ENCODE measurements at regions not wholly inside any gene's neighbourhood (a gene's known extent, or its start where the extent isn't known, plus 50 kb on each side); places are given as distances from the start of the nearest gene placed in this dataset.

GRCh38 chr6:19525673-19526072 lies 311.5 kb upstream of the ID4 start:
- H2BK12ac ChIP-seq (ENCODE audit: low read depth, low read length) = no peak overlapping the region
- no peak overlapping the region for H4K8ac ChIP-seq (ENCODE audit: extremely low read depth, insufficient read depth, low read length)
- no peak for DNase-seq (ENCODE audit: low read depth in 1 of 2, low spot score in 2 of 2)
- H3K4me1 ChIP-seq (replicated peaks in 1 of 4; ENCODE audit: control insufficient read depth in 3 of 4, insufficient read depth in 4 of 4, low read length in 3 of 4) = no peaks in the 10 kb centered on the region
- H2BK20ac ChIP-seq (ENCODE audit: low read length) = no peak overlapping the region
- ChIA-PET POLR2A (ENCODE audit: partially characterized antibody) (no interaction called here), CTCF (ENCODE audit: partially characterized antibody) (no interaction called here)
- H3K23ac ChIP-seq (ENCODE audit: insufficient read length) = no peak overlapping the region
- H3K79me2 ChIP-seq (ENCODE audit: control insufficient read depth in 1 of 2, insufficient read depth in 2 of 2, low read length in 2 of 2) = no peaks in the 10 kb centered on the region
- no peaks in the 10 kb centered on the region for H3K9me3 ChIP-seq (ENCODE audit: insufficient read depth in 2 of 2, low read depth in 1 of 2, low read length in 1 of 2)
- TF ChIP-seq CTBP2 (IDR thresholded peaks at IDR 0.05; ENCODE audit: borderline replicate concordance, insufficient read depth, insufficient read length, low read length) (no peak), SIX5 (IDR thresholded peaks at IDR 0.05; ENCODE audit: low read depth, low read length) (no peak), TAF7 (optimal IDR thresholded peaks at IDR 0.05; ENCODE audit: borderline replicate concordance, low read depth, low read length) (no peak), RBBP5 (IDR thresholded peaks at IDR 0.05; ENCODE audit: borderline replicate concordance, low read depth, low read length) (no peak), GTF2F1 (IDR thresholded peaks at IDR 0.05; ENCODE audit: borderline replicate concordance, low read depth, low read length) (no peak), EZH2 (IDR thresholded peaks at IDR 0.05; ENCODE audit: low read depth, low read length, severe bottlenecking) (no peak), SP4 (IDR thresholded peaks at IDR 0.05; ENCODE audit: low read length) (no peak)
- no peaks in the 10 kb centered on the region for H4K20me1 ChIP-seq (replicated peaks in 1 of 2; ENCODE audit: control insufficient read depth in 1 of 2, insufficient read depth in 2 of 2, low read length in 2 of 2)
- no peak overlapping the region for H3K27ac ChIP-seq (ENCODE audit: low read depth, low read length)
- H4K5ac ChIP-seq (ENCODE audit: insufficient read length, low read depth, low read length) = no peak overlapping the region
- H3K4ac ChIP-seq (replicated peaks; ENCODE audit: insufficient read length, low read depth, low read length) = no peak overlapping the region
- H2AFZ ChIP-seq (ENCODE audit: low read length) = no peak overlapping the region
- H3K4me2 ChIP-seq (ENCODE audit: insufficient read depth in 1 of 2, low read depth in 2 of 2, low read length in 2 of 2) = no peak overlapping the region
- no peak overlapping the region for H3K14ac ChIP-seq (ENCODE audit: insufficient read length)
- no peak overlapping the region for H3K4me3 ChIP-seq (ENCODE audit: extremely low read depth in 1 of 4, insufficient read depth in 2 of 4, low read depth in 3 of 4, low read length in 4 of 4)
- H3K23me2 ChIP-seq (ENCODE audit: low read depth, low read length) = no peaks in the 10 kb centered on the region
- H3K56ac ChIP-seq (replicated peaks; ENCODE audit: insufficient read length, low read depth, low read length) = no peak overlapping the region
- H4K91ac ChIP-seq (replicated peaks; ENCODE audit: insufficient read length, low read length) = no peak overlapping the region
- H3K36me3 ChIP-seq (ENCODE audit: control insufficient read depth in 2 of 4, insufficient read depth in 4 of 4, low read length in 3 of 4) = no peaks in the 10 kb centered on the region
- WGBS, 2 experiments (ENCODE audit: extremely low coverage in 1 of 2, insufficient coverage in 1 of 2, insufficient read length in 1 of 2, insufficient replicate concordance in 2 of 2, low coverage in 1 of 2, low lambda C conversion rate in 2 of 2, missing lambda C conversion rate in 1 of 2) = 89% methylated on average over 3 of the region's 3 CpGs; no CpG with 5 or more reads in 1 of the 2 experiments
- H2BK5ac ChIP-seq (ENCODE audit: low read depth, low read length) = no peak overlapping the region
- no peaks in the 10 kb centered on the region for H3K79me1 ChIP-seq (ENCODE audit: low read depth, low read length)
- no peak for FAIRE-seq
- H3K27me3 ChIP-seq (replicated peaks in 1 of 4; ENCODE audit: control insufficient read depth in 3 of 4, extremely low read depth in 1 of 4, insufficient read depth in 3 of 4, low read length in 3 of 4) = no peaks in the 10 kb centered on the region
- no peak overlapping the region for H2BK120ac ChIP-seq (replicated peaks; ENCODE audit: low read depth, low read length)
- H3K9ac ChIP-seq (replicated peaks in 1 of 4; ENCODE audit: extremely low read depth in 1 of 4, low read depth in 3 of 4, low read length in 3 of 4) = no peak overlapping the region
- H3K18ac ChIP-seq (ENCODE audit: extremely low read depth, low read length) = no peak overlapping the region
- no peak overlapping the region for H2BK15ac ChIP-seq (ENCODE audit: low read length)
- no peak overlapping the region for H2AK5ac ChIP-seq (ENCODE audit: low read depth, low read length)

All from H1 (cell line).